DND-41 (cell line): ENCODE measurements at regions not wholly inside any gene's neighbourhood (a gene's known extent, or its start where the extent isn't known, plus 50 kb on each side); places are given as distances from the start of the nearest gene placed in this dataset.

Experiments
- CTCF ChIP-seq: IDR thresholded peaks from 2 replicates; pipeline ENCODE4 v1.5.1; 2012; ENCODE audit warnings: borderline replicate concordance, low read length, moderate library complexity, mild to moderate bottlenecking; ENCODE audit not compliant: poor library complexity, severe bottlenecking; ENCODE audit errors: extremely low read depth
- EZH2 ChIP-seq: IDR thresholded peaks from 3 replicates; pipeline ENCODE4 v1.6.1; 2012; ENCODE audit warnings: borderline replicate concordance, low read depth, mild to moderate bottlenecking, moderate library complexity, low read length, inconsistent platforms; ENCODE audit not compliant: severe bottlenecking

GRCh38 chr16:63904182-63904581, 1217.7 kb downstream of the CDH11 start:
- no peak for TF ChIP-seq EZH2
- TF ChIP-seq CTCF = no peak
